Kidney epithelial cell (primary cell): ENCODE measurements at regions not wholly inside any gene's neighbourhood (a gene's known extent, or its start where the extent isn't known, plus 50 kb on each side); places are given as distances from the start of the nearest gene placed in this dataset.

Experiments
- DNase-seq: peaks from one replicate; pipeline ENCODE4 v3.0.0-alpha.2; 2010; ENCODE audit warnings: low read depth
- H3K27me3 ChIP-seq: 2 replicates; pipeline ENCODE4 v1.6.0; 2011; ENCODE audit warnings: low read length; ENCODE audit not compliant: control insufficient read depth, insufficient read depth
- H3K36me3 ChIP-seq: 2 replicates; pipeline ENCODE4 v1.5.1; 2011; ENCODE audit warnings: low read length; ENCODE audit not compliant: control insufficient read depth, insufficient read depth
- H3K4me3 ChIP-seq: 2 replicates; pipeline ENCODE4 v1.5.1; 2011; ENCODE audit warnings: low read depth, mild to moderate bottlenecking, control low read depth, low read length
- CTCF ChIP-seq: IDR thresholded peaks from 2 replicates; pipeline ENCODE4 v1.5.1; 2011; ENCODE audit warnings: mild to moderate bottlenecking, moderate library complexity, low read length, control low read depth, inconsistent platforms; ENCODE audit not compliant: insufficient read depth, poor library complexity, severe bottlenecking

- no peak for DNase-seq
- Histone ChIP-seq H3K27me3 (no peaks in the 10 kb centered on the region), H3K4me3 (no peak overlapping the region), H3K36me3 (no peaks in the 10 kb centered on the region)
- TF ChIP-seq CTCF = no peak
Observed at GRCh38 chrX:142084611-142085010, 120.5 kb downstream of the MAGEC2 start.

- TF ChIP-seq CTCF = no peak
- Histone ChIP-seq H3K4me3 (no peak overlapping the region), H3K36me3 (no peaks in the 10 kb centered on the region), H3K27me3 (no peaks in the 10 kb centered on the region)
- DNase-seq = no peak
Observed at GRCh38 chrX:142076633-142077032, 128.5 kb downstream of the MAGEC2 start.

- H3K36me3 ChIP-seq = no peaks in the 10 kb centered on the region
- TF ChIP-seq CTCF = no peak
- no peaks in the 10 kb centered on the region for H3K27me3 ChIP-seq
- DNase-seq = no peak
- H3K4me3 ChIP-seq = no peak overlapping the region
Observed at GRCh38 chrX:142068365-142068764, 136.7 kb downstream of the MAGEC2 start.

- DNase-seq = no peak
- no peaks in the 10 kb centered on the region for H3K27me3 ChIP-seq
- no peaks in the 10 kb centered on the region for H3K36me3 ChIP-seq
- no peak for TF ChIP-seq CTCF
- H3K4me3 ChIP-seq = no peak overlapping the region
Observed at GRCh38 chrX:142060191-142060590, 144.9 kb downstream of the MAGEC2 start.

GRCh38 chrX:142054094-142054493 is 150.4 kb downstream of the MAGEC1 start:
- TF ChIP-seq CTCF = no peak
- H3K27me3 ChIP-seq = no peaks in the 10 kb centered on the region
- no peak for DNase-seq
- no peaks in the 10 kb centered on the region for H3K36me3 ChIP-seq
- no peak overlapping the region for H3K4me3 ChIP-seq

- DNase-seq = no peak
- no peaks in the 10 kb centered on the region for H3K36me3 ChIP-seq
- no peak for TF ChIP-seq CTCF
- no peak overlapping the region for H3K4me3 ChIP-seq
- no peaks in the 10 kb centered on the region for H3K27me3 ChIP-seq
Observed at GRCh38 chrX:142052238-142052637, 148.5 kb downstream of the MAGEC1 start.
